ENCODE measurements at regions not wholly inside any gene's neighbourhood (a gene's known extent, or its start where the extent isn't known, plus 50 kb on each side); places are given as distances from the start of the nearest gene placed in this dataset.

- no peak for FAIRE-seq
Measured at GRCh38 chr5:105581988-105582690, 2019.5 kb upstream of the NUDT12 start.

More at GRCh38 chr5:105581988-105582690, 2019.5 kb upstream of the NUDT12 start:
- intact Hi-C loops (cut with micrococcal nuclease) (no loop called here), dilution Hi-C loops (cut with MboI; ENCODE audit: extremely low pct_ligation_motif_present, low sequenced_read_pairs) (no loop called here)
- Histone ChIP-seq H3K9me3 (replicated peaks; ENCODE audit: control insufficient read depth, insufficient read depth, low read length) (no peaks in the 10 kb centered on the region), H3K4me2 (ENCODE audit: insufficient read depth, low read length) (no peak overlapping the region), H3K79me2 (ENCODE audit: control insufficient read depth, insufficient read depth, low read length) (no peaks in the 10 kb centered on the region), H4K20me1 (replicated peaks; ENCODE audit: control insufficient read depth, extremely low read depth, insufficient read depth, low read length) (no peaks in the 10 kb centered on the region), H3K27me3 (ENCODE audit: control insufficient read depth in 2 of 2, insufficient read depth in 2 of 2, low read length in 2 of 2) (no peaks in the 10 kb centered on the region), H3K36me3 (ENCODE audit: control insufficient read depth in 2 of 2, extremely low read depth in 1 of 2, insufficient read depth in 2 of 2, low read length in 2 of 2) (no peaks in the 10 kb centered on the region), H3K9me1 (replicated peaks; ENCODE audit: control insufficient read depth, extremely low read depth, insufficient read depth, low read length) (no peaks in the 10 kb centered on the region), H3K4me1 (ENCODE audit: control insufficient read depth, extremely low read depth, insufficient read depth, low read length) (no peaks in the 10 kb centered on the region), H3K27ac (ENCODE audit: insufficient read depth, low read depth, low read length) (no peak overlapping the region), H3K4me3 (replicated peaks in 1 of 3; ENCODE audit: insufficient read depth in 1 of 3, low read depth in 1 of 3, low read length in 3 of 3) (no peak overlapping the region), H3K9ac (replicated peaks; ENCODE audit: extremely low read depth, insufficient read depth, low read length) (no peak overlapping the region), H2AFZ (ENCODE audit: low read depth, low read length) (no peak overlapping the region)
- TF ChIP-seq GATA2 (IDR thresholded peaks at IDR 0.05; ENCODE audit: insufficient read depth, insufficient read length, low read depth, low read length): no peak
- no peak for TF ChIP-seq CTCF (IDR thresholded peaks at IDR 0.05; ENCODE audit: extremely low read depth in 1 of 2, insufficient read depth in 1 of 2, low read depth in 1 of 2, low read length in 2 of 2)
- TF ChIP-seq JUN (IDR thresholded peaks at IDR 0.05; ENCODE audit: borderline replicate concordance, insufficient read depth, insufficient read length, low read depth): no peak
- TF ChIP-seq, protein P1, sequence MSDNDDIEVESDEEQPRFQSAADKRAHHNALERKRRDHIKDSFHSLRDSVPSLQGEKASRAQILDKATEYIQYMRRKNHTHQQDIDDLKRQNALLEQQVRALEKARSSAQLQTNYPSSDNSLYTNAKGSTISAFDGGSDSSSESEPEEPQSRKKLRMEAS (IDR thresholded peaks at IDR 0.05; ENCODE audit: insufficient read depth, insufficient read length): no peak
- no peak for TF ChIP-seq POLR2A (IDR thresholded peaks at IDR 0.05; ENCODE audit: low read depth, low read length)
- TF ChIP-seq POLR2AphosphoS5 (IDR thresholded peaks at IDR 0.05; ENCODE audit: insufficient read depth, low read depth, low read length): no peak
- no peak for TF ChIP-seq EZH2 (IDR thresholded peaks at IDR 0.05; ENCODE audit: borderline replicate concordance, low read depth, low read length, severe bottlenecking)
- no peak for TF ChIP-seq MYC (IDR thresholded peaks at IDR 0.05; ENCODE audit: low read depth, low read length)
- TF ChIP-seq FOS (IDR thresholded peaks at IDR 0.05; ENCODE audit: borderline replicate concordance, insufficient read depth, low read length): no peak
- CTCF ChIA-PET: interaction anchor here (1.2 kb wide), 1 partner anchor 12 kb away, joined by 4 read pairs; no protein-coding TSS in a partner anchor
- POLR2A ChIA-PET: no interaction called here
- DNase-seq (ENCODE audit: low read depth, low spot score): no peak
- no TSS peak for BruUV-seq (replicated peaks)

Data from endothelial cell of umbilical vein (primary cell).